PFSK-1 (cell line): ENCODE measurements at regions not wholly inside any gene's neighbourhood (a gene's known extent, or its start where the extent isn't known, plus 50 kb on each side); places are given as distances from the start of the nearest gene placed in this dataset.

ENCODE experiments used
- FOXP2 ChIP-seq: optimal IDR thresholded peaks from 2 replicates; pipeline ENCODE3; 2011; ENCODE audit warnings: borderline replicate concordance, control low read depth, inconsistent platforms; ENCODE audit not compliant: insufficient read depth; ENCODE audit errors: extremely low read length, extremely low read depth
- POLR2AphosphoS5 ChIP-seq: IDR thresholded peaks from 2 replicates; pipeline ENCODE4 v1.6.1; 2012; ENCODE audit warnings: low read depth, mild to moderate bottlenecking, control low read depth, low read length, moderate library complexity
- SIN3A ChIP-seq: IDR thresholded peaks from 2 replicates; pipeline ENCODE4 v1.6.1; 2012; ENCODE audit warnings: mild to moderate bottlenecking, low read length, moderate library complexity, borderline replicate concordance; ENCODE audit not compliant: insufficient read depth
- TAF1 ChIP-seq: IDR thresholded peaks from 2 replicates; pipeline ENCODE4 v1.6.1; 2012; ENCODE audit warnings: low read length, control low read depth, borderline replicate concordance; ENCODE audit not compliant: insufficient read depth
- TF ChIP-seq, protein P1 (sequence below), 2 experiments: IDR thresholded peaks; 2 replicates each; pipeline versions ENCODE4 v1.6.1 to v1.8.0; 2011 to 2012; ENCODE audit warnings: low read depth in 2 of 2, low read length in 2 of 2, control low read depth in 1 of 2, inconsistent platforms in 1 of 2, mild to moderate bottlenecking in 1 of 2, moderate library complexity in 1 of 2; ENCODE audit not compliant: insufficient read depth in 1 of 2

GRCh38 chr2:138205281-138205680, 241.0 kb downstream of the HNMT start:
- TF ChIP-seq FOXP2 (no peak), POLR2AphosphoS5 (no peak), SIN3A (no peak), TAF1 (no peak)
- TF ChIP-seq, protein P1, sequence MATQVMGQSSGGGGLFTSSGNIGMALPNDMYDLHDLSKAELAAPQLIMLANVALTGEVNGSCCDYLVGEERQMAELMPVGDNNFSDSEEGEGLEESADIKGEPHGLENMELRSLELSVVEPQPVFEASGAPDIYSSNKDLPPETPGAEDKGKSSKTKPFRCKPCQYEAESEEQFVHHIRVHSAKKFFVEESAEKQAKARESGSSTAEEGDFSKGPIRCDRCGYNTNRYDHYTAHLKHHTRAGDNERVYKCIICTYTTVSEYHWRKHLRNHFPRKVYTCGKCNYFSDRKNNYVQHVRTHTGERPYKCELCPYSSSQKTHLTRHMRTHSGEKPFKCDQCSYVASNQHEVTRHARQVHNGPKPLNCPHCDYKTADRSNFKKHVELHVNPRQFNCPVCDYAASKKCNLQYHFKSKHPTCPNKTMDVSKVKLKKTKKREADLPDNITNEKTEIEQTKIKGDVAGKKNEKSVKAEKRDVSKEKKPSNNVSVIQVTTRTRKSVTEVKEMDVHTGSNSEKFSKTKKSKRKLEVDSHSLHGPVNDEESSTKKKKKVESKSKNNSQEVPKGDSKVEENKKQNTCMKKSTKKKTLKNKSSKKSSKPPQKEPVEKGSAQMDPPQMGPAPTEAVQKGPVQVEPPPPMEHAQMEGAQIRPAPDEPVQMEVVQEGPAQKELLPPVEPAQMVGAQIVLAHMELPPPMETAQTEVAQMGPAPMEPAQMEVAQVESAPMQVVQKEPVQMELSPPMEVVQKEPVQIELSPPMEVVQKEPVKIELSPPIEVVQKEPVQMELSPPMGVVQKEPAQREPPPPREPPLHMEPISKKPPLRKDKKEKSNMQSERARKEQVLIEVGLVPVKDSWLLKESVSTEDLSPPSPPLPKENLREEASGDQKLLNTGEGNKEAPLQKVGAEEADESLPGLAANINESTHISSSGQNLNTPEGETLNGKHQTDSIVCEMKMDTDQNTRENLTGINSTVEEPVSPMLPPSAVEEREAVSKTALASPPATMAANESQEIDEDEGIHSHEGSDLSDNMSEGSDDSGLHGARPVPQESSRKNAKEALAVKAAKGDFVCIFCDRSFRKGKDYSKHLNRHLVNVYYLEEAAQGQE (IDR thresholded peaks at IDR 0.05; ENCODE audit: insufficient read depth in 1 of 2, low read depth in 2 of 2, low read length in 2 of 2), result no peak

- TF ChIP-seq, protein P1 (IDR thresholded peaks at IDR 0.05; ENCODE audit: insufficient read depth in 1 of 2, low read depth in 2 of 2, low read length in 2 of 2), result no peak
- TF ChIP-seq TAF1, result no peak
- no peak for TF ChIP-seq SIN3A
- TF ChIP-seq POLR2AphosphoS5, result no peak
- no peak for TF ChIP-seq FOXP2
Measured at GRCh38 chr2:138207074-138207930, 243.0 kb downstream of the HNMT start.

DNA sequence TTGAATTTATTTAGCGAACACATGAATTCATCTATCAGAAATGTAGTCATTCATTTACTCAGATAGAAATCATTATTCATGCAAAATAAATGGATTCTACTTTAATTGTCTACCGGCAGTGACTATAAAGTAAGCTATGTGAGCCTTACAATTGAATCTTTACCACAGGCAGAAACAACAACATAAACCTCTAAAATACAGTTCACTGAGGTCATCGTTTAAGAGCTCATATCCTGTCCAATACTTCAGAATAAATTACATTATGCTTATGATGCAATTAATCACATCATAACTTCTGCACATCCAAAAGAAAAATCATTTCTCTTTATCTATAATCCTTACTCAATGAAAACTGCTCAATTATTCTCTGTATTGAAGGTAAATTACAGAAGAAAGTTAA, 244.7 kb downstream of the HNMT start:
- no peak for TF ChIP-seq SIN3A
- TF ChIP-seq FOXP2, result no peak
- TF ChIP-seq POLR2AphosphoS5, result no peak
- TF ChIP-seq, protein P1 (IDR thresholded peaks at IDR 0.05; ENCODE audit: insufficient read depth in 1 of 2, low read depth in 2 of 2, low read length in 2 of 2), result no peak
- no peak for TF ChIP-seq TAF1

- TF ChIP-seq POLR2AphosphoS5, result no peak
- no peak for TF ChIP-seq TAF1
- no peak for TF ChIP-seq FOXP2
- TF ChIP-seq, protein P1 (IDR thresholded peaks at IDR 0.05; ENCODE audit: insufficient read depth in 1 of 2, low read depth in 2 of 2, low read length in 2 of 2), result no peak
- TF ChIP-seq SIN3A, result no peak
Measured at GRCh38 chr2:138210487-138210886, 246.2 kb downstream of the HNMT start.

GRCh38 chr2:138212434-138212833, 248.2 kb downstream of the HNMT start:
- TF ChIP-seq SIN3A, result no peak
- TF ChIP-seq POLR2AphosphoS5, result no peak
- TF ChIP-seq, protein P1 (IDR thresholded peaks at IDR 0.05; ENCODE audit: insufficient read depth in 1 of 2, low read depth in 2 of 2, low read length in 2 of 2), result no peak
- TF ChIP-seq FOXP2, result no peak
- TF ChIP-seq TAF1, result no peak
